GM13976 (cell line): ENCODE measurements at regions not wholly inside any gene's neighbourhood (a gene's known extent, or its start where the extent isn't known, plus 50 kb on each side); places are given as distances from the start of the nearest gene placed in this dataset.
"Not testable (repeated sequence)": the region's sequence is repeated elsewhere in the genome, so short reads cannot be mapped to it uniquely, and the experiment has no call there.

Experiments
- DNase-seq: peaks from one replicate; pipeline ENCODE4 v3.0.0; 2012; ENCODE audit warnings: low spot score
- CTCF ChIP-seq: IDR thresholded peaks from 2 replicates; pipeline ENCODE4 v1.5.1; 2012; ENCODE audit warnings: borderline replicate concordance, mild to moderate bottlenecking; ENCODE audit not compliant: insufficient read depth; ENCODE audit errors: extremely low read depth, missing control alignments, control extremely low read depth
- in situ Hi-C: fragments of 300-500 bp; cut with MboI; formaldehyde crosslinking; loops from one replicate; pipeline ENCODE4 v1.12.0; 2022; ENCODE audit warnings: low sequenced_read_pairs, mixed read lengths, inconsistent platforms; ENCODE audit not compliant: unreplicated experiment

GRCh38 chr4:107500551-107500950 lies 219.5 kb downstream of the PAPSS1 start:
- no peak for DNase-seq
- no peak for TF ChIP-seq CTCF
- in situ Hi-C loops, result no loop called here

- no peak for DNase-seq
- in situ Hi-C loops, result no loop called here
- TF ChIP-seq CTCF, result no peak
These were observed 223.0 kb downstream of the PAPSS1 start for GRCh38 chr4:107497054-107497453.

- in situ Hi-C loops, result no loop called here
- no peak for TF ChIP-seq CTCF
- DNase-seq, result no peak
These were observed 227.5 kb downstream of the PAPSS1 start for GRCh38 chr4:107492566-107492965.

- in situ Hi-C loops, result no loop called here
- no peak for TF ChIP-seq CTCF
- DNase-seq, result no peak
These were observed 229.9 kb downstream of the PAPSS1 start for GRCh38 chr4:107490116-107490515.

GRCh38 chr4:107483621-107484020 lies 236.4 kb downstream of the PAPSS1 start:
- in situ Hi-C loops, DNase-seq: not testable (repeated sequence)

- in situ Hi-C loops, result no loop called here
- TF ChIP-seq CTCF, result no peak
- no peak for DNase-seq
These were observed 237.5 kb downstream of the PAPSS1 start for GRCh38 chr4:107482546-107482945.

- in situ Hi-C loops, result no loop called here
- TF ChIP-seq CTCF, result no peak
- no peak for DNase-seq
These were observed 241.6 kb downstream of the PAPSS1 start for GRCh38 chr4:107478327-107478980.
